Left kidney (tissue), 1 donor: ENCODE measurements at regions not wholly inside any gene's neighbourhood (a gene's known extent, or its start where the extent isn't known, plus 50 kb on each side); places are given as distances from the start of the nearest gene placed in this dataset.
"Not testable (repeated sequence)": the region's sequence is repeated elsewhere in the genome, so short reads cannot be mapped to it uniquely, and the experiment has no call there.

Experiments
- DNase-seq: peaks from one replicate; pipeline ENCODE4 v3.0.0-alpha.2; 2013

GRCh38 chr3:125645616-125646015, 50.3 kb upstream of the OSBPL11 start:
- no peak for DNase-seq

- DNase-seq: no peak
Observed at GRCh38 chr3:125646581-125646980, 51.3 kb upstream of the OSBPL11 start.

GRCh38 chr3:125647318-125648014, 52.2 kb upstream of the OSBPL11 start:
- DNase-seq: no peak

GRCh38 chr3:125651244-125651643, 55.9 kb upstream of the OSBPL11 start:
- DNase-seq: no peak

- no peak for DNase-seq
Observed at GRCh38 chr3:125652349-125652748, 57.1 kb upstream of the OSBPL11 start.

- DNase-seq: no peak
Observed at GRCh38 chr3:125654526-125654925, 59.2 kb upstream of the OSBPL11 start.

GRCh38 chr3:125662675-125663074, 67.4 kb upstream of the OSBPL11 start:
- DNase-seq: no peak

- no peak for DNase-seq
Observed at GRCh38 chr3:125670352-125670751, 75.1 kb upstream of the OSBPL11 start.

GRCh38 chr3:125670945-125671344, 75.6 kb upstream of the OSBPL11 start:
- DNase-seq: no peak

GRCh38 chr3:125671461-125672243, 76.4 kb upstream of the OSBPL11 start:
- no peak for DNase-seq

- DNase-seq: no peak
Observed at GRCh38 chr3:125675791-125676190, 80.5 kb upstream of the OSBPL11 start.

- DNase-seq: no peak
Observed at GRCh38 chr3:125679258-125679657, 84.0 kb upstream of the OSBPL11 start.

GRCh38 chr3:125681146-125681545, 85.8 kb upstream of the OSBPL11 start:
- DNase-seq: no peak

- DNase-seq: not testable (repeated sequence)
Observed at GRCh38 chr3:125681906-125682305, 86.6 kb upstream of the OSBPL11 start.

GRCh38 chr3:125682610-125683009, 87.3 kb upstream of the OSBPL11 start:
- DNase-seq: not testable (repeated sequence)

GRCh38 chr3:125683067-125683829, 88.0 kb upstream of the OSBPL11 start:
- no peak for DNase-seq

GRCh38 chr3:125684199-125684598, 88.9 kb upstream of the OSBPL11 start:
- peak; percentile 14 for DNase-seq

GRCh38 chr3:125685741-125686140, 90.4 kb upstream of the OSBPL11 start:
- DNase-seq: not testable (repeated sequence)

- DNase-seq: no peak
Observed at GRCh38 chr3:125692361-125692760, 97.1 kb upstream of the OSBPL11 start.

GRCh38 chr3:125693887-125694286, 98.6 kb upstream of the OSBPL11 start:
- no peak for DNase-seq

- no peak for DNase-seq
Observed at GRCh38 chr3:125694761-125695294, 99.5 kb upstream of the OSBPL11 start.

GRCh38 chr3:125695688-125696087, 100.4 kb upstream of the OSBPL11 start:
- DNase-seq: no peak

- not testable (repeated sequence) for DNase-seq
Observed at GRCh38 chr3:125697126-125697525, 101.8 kb upstream of the OSBPL11 start.
